RWPE2 (cell line): ENCODE measurements at regions not wholly inside any gene's neighbourhood (a gene's known extent, or its start where the extent isn't known, plus 50 kb on each side); places are given as distances from the start of the nearest gene placed in this dataset.
"Not testable (repeated sequence)": the region's sequence is repeated elsewhere in the genome, so short reads cannot be mapped to it uniquely, and the experiment has no call there.

Experiments used
- ATAC-seq: fragments of 200-7000 bp; cut with Tn5 transposase; 3 replicates; pipeline ENCODE4 v1.9.1; 2021; ENCODE audit warnings: low read depth
- DNase-seq: peaks from one replicate; pipeline ENCODE4 v3.0.0-alpha.2; 2020; ENCODE audit warnings: low spot score
- H3K27ac ChIP-seq: fragments of 450-650 bp; 2 replicates; pipeline ENCODE4 v1.5.1; 2017; ENCODE audit warnings: mild to moderate bottlenecking; ENCODE audit not compliant: poor library complexity, severe bottlenecking
- H3K27me3 ChIP-seq: fragments of 250-450 bp; sonication (Bioruptor Pico); 2 replicates; pipeline ENCODE4 v1.5.1; 2021; ENCODE audit warnings: mild to moderate bottlenecking, moderate library complexity; ENCODE audit not compliant: insufficient read depth, poor library complexity, severe bottlenecking
- H3K36me3 ChIP-seq: fragments of 250-450 bp; sonication (Bioruptor Pico); 2 replicates; pipeline ENCODE4 v1.5.1; 2020; ENCODE audit warnings: low read depth, mild to moderate bottlenecking, moderate library complexity
- H3K4me1 ChIP-seq: fragments of 250-450 bp; sonication (Bioruptor Pico); 2 replicates; pipeline ENCODE4 v1.5.1; 2021; ENCODE audit warnings: mild to moderate bottlenecking, moderate library complexity; ENCODE audit not compliant: insufficient read depth, poor library complexity, severe bottlenecking
- H3K4me3 ChIP-seq: fragments of 250-450 bp; sonication (Bioruptor Pico); 2 replicates; pipeline ENCODE4 v1.5.1; 2021; ENCODE audit warnings: mild to moderate bottlenecking, moderate library complexity; ENCODE audit not compliant: severe bottlenecking
- H3K9me3 ChIP-seq: fragments of 250-450 bp; sonication (Bioruptor Pico); 2 replicates; pipeline ENCODE4 v1.5.1; 2021; ENCODE audit warnings: mild to moderate bottlenecking, moderate library complexity; ENCODE audit not compliant: severe bottlenecking
- CTCF ChIP-seq: fragments of 450-650 bp; IDR thresholded peaks from one replicate; pipeline ENCODE4 v1.5.1; 2017; ENCODE audit warnings: mild to moderate bottlenecking, moderate library complexity; ENCODE audit not compliant: poor library complexity, severe bottlenecking

- Histone ChIP-seq H3K27ac (no peak overlapping the region), H3K27me3 (no peaks in the 10 kb centered on the region), H3K4me3 (no peak overlapping the region), H3K4me1 (no peaks in the 10 kb centered on the region), H3K9me3 (no peaks in the 10 kb centered on the region), H3K36me3 (no peaks in the 10 kb centered on the region)
- DNase-seq (no peak), ATAC-seq (no peak)
- no peak for TF ChIP-seq CTCF
These were observed 711.2 kb upstream of the ZNF608 start for GRCh38 chr5:125457617-125458016.

GRCh38 chr5:125458949-125459348 is 712.5 kb upstream of the ZNF608 start:
- not testable (repeated sequence) for H3K27me3 ChIP-seq, H3K4me1 ChIP-seq, H3K4me3 ChIP-seq, ATAC-seq, DNase-seq, H3K36me3 ChIP-seq, H3K9me3 ChIP-seq, H3K27ac ChIP-seq

GRCh38 chr5:125461641-125462072 is 715.2 kb upstream of the ZNF608 start:
- TF ChIP-seq CTCF = no peak
- ATAC-seq (no peak), DNase-seq (no peak)
- H3K4me1 ChIP-seq = no peaks in the 10 kb centered on the region
- H3K36me3 ChIP-seq = no peaks in the 10 kb centered on the region
- H3K27ac ChIP-seq = no peak overlapping the region
- no peaks in the 10 kb centered on the region for H3K27me3 ChIP-seq
- H3K4me3 ChIP-seq = no peak overlapping the region
- no peaks in the 10 kb centered on the region for H3K9me3 ChIP-seq

- DNase-seq (no peak), ATAC-seq (no peak)
- H3K9me3 ChIP-seq = no peaks in the 10 kb centered on the region
- TF ChIP-seq CTCF = no peak
- H3K4me1 ChIP-seq = no peaks in the 10 kb centered on the region
- no peaks in the 10 kb centered on the region for H3K27me3 ChIP-seq
- H3K4me3 ChIP-seq = no peak overlapping the region
- no peak overlapping the region for H3K27ac ChIP-seq
- no peaks in the 10 kb centered on the region for H3K36me3 ChIP-seq
These were observed 717.1 kb upstream of the ZNF608 start for GRCh38 chr5:125463466-125464092.

GRCh38 chr5:125464847-125465432 is 718.5 kb upstream of the ZNF608 start:
- ATAC-seq (no peak), DNase-seq (no peak)
- H3K27ac ChIP-seq = no peak overlapping the region
- no peak for TF ChIP-seq CTCF
- no peaks in the 10 kb centered on the region for H3K9me3 ChIP-seq
- no peaks in the 10 kb centered on the region for H3K36me3 ChIP-seq
- no peaks in the 10 kb centered on the region for H3K4me1 ChIP-seq
- H3K4me3 ChIP-seq = no peak overlapping the region
- H3K27me3 ChIP-seq = no peaks in the 10 kb centered on the region
